ENCODE measurements at regions not wholly inside any gene's neighbourhood (a gene's known extent, or its start where the extent isn't known, plus 50 kb on each side); places are given as distances from the start of the nearest gene placed in this dataset.
"Not testable (repeated sequence)": the region's sequence is repeated elsewhere in the genome, so short reads cannot be mapped to it uniquely, and the experiment has no call there.

GRCh38 chr13:32845952-32846950, 170.0 kb upstream of the KL start:
- peak overlapping the region; percentile 39 for H3K27ac Mint-ChIP-seq (ENCODE audit: unreplicated experiment)
- H3K9me3 Mint-ChIP-seq (ENCODE audit: low read depth) = peaks cover 9% of the 10 kb centered on the region
- no peaks in the 10 kb centered on the region for H3K27me3 Mint-ChIP-seq (ENCODE audit: low read depth)
- H3K4me3 Mint-ChIP-seq (ENCODE audit: unreplicated experiment) = no peak overlapping the region
- H3K36me3 Mint-ChIP-seq (ENCODE audit: low read depth) = no peaks in the 10 kb centered on the region
- no peak for TF ChIP-seq CTCF (IDR thresholded peaks at IDR 0.05)
- peaks cover 23% of the 10 kb centered on the region for H3K4me1 Mint-ChIP-seq (ENCODE audit: low read depth)
- no peak for DNase-seq (ENCODE audit: low spot score)

GRCh38 chr13:32847976-32848375, 168.2 kb upstream of the KL start:
- not testable (repeated sequence) for H3K9me3 Mint-ChIP-seq (ENCODE audit: low read depth); H3K36me3 Mint-ChIP-seq (ENCODE audit: low read depth); H3K4me3 Mint-ChIP-seq (ENCODE audit: unreplicated experiment); H3K27me3 Mint-ChIP-seq (ENCODE audit: low read depth); DNase-seq (ENCODE audit: low spot score); H3K27ac Mint-ChIP-seq (ENCODE audit: unreplicated experiment)
- H3K4me1 Mint-ChIP-seq (ENCODE audit: low read depth) = peaks cover 22% of the 10 kb centered on the region

GRCh38 chr13:32849369-32849768, 166.9 kb upstream of the KL start:
- H3K27me3 Mint-ChIP-seq (ENCODE audit: low read depth) = no peaks in the 10 kb centered on the region
- no peak for TF ChIP-seq CTCF (IDR thresholded peaks at IDR 0.05)
- H3K27ac Mint-ChIP-seq (ENCODE audit: unreplicated experiment) = no peak overlapping the region
- no peak overlapping the region for H3K4me3 Mint-ChIP-seq (ENCODE audit: unreplicated experiment)
- H3K36me3 Mint-ChIP-seq (ENCODE audit: low read depth) = no peaks in the 10 kb centered on the region
- DNase-seq (ENCODE audit: low spot score) = no peak
- no peaks in the 10 kb centered on the region for H3K9me3 Mint-ChIP-seq (ENCODE audit: low read depth)
- H3K4me1 Mint-ChIP-seq (ENCODE audit: low read depth) = peaks cover 22% of the 10 kb centered on the region

GRCh38 chr13:32850316-32851052, 165.7 kb upstream of the KL start:
- Mint-ChIP-seq H3K4me1 (ENCODE audit: low read depth) (peaks cover 22% of the 10 kb centered on the region), H3K9me3 (ENCODE audit: low read depth) (no peaks in the 10 kb centered on the region), H3K36me3 (ENCODE audit: low read depth) (no peaks in the 10 kb centered on the region), H3K27ac (ENCODE audit: unreplicated experiment) (no peak overlapping the region), H3K27me3 (ENCODE audit: low read depth) (no peaks in the 10 kb centered on the region), H3K4me3 (ENCODE audit: unreplicated experiment) (no peak overlapping the region)
- TF ChIP-seq CTCF (IDR thresholded peaks at IDR 0.05) = no peak
- DNase-seq (ENCODE audit: low spot score) = no peak

- Mint-ChIP-seq H3K27me3 (ENCODE audit: low read depth) (no peaks in the 10 kb centered on the region), H3K27ac (ENCODE audit: unreplicated experiment) (no peak overlapping the region), H3K4me3 (ENCODE audit: unreplicated experiment) (no peak overlapping the region), H3K4me1 (ENCODE audit: low read depth) (peaks cover 18% of the 10 kb centered on the region), H3K9me3 (ENCODE audit: low read depth) (no peaks in the 10 kb centered on the region), H3K36me3 (ENCODE audit: low read depth) (no peaks in the 10 kb centered on the region)
- no peak for DNase-seq (ENCODE audit: low spot score)
- TF ChIP-seq CTCF (IDR thresholded peaks at IDR 0.05) = no peak
Measured at GRCh38 chr13:32851083-32852069, 164.8 kb upstream of the KL start.

Measured in chondrocyte (in vitro differentiated cells).